ENCODE measurements at regions not wholly inside any gene's neighbourhood (a gene's known extent, or its start where the extent isn't known, plus 50 kb on each side); places are given as distances from the start of the nearest gene placed in this dataset.
"Not testable (repeated sequence)": the region's sequence is repeated elsewhere in the genome, so short reads cannot be mapped to it uniquely, and the experiment has no call there.

- no peak for DNase-seq
Measured at GRCh38 chr6:4280707-4281106, 145.3 kb upstream of the ECI2 start.

- no peak for DNase-seq
Measured at GRCh38 chr6:4280031-4280430, 144.7 kb upstream of the ECI2 start.

GRCh38 chr6:4274382-4275082 is 139.2 kb upstream of the ECI2 start:
- DNase-seq, result no peak

GRCh38 chr6:4272996-4273395 is 137.6 kb upstream of the ECI2 start:
- no peak for DNase-seq

- no peak for DNase-seq
Measured at GRCh38 chr6:4271761-4272470, 136.5 kb upstream of the ECI2 start.

- peak; percentile 56 for DNase-seq
Measured at GRCh38 chr6:4270776-4271175, 135.4 kb upstream of the ECI2 start.

- DNase-seq, result no peak
Measured at GRCh38 chr6:4270001-4270400, 134.6 kb upstream of the ECI2 start.

- DNase-seq, result no peak
Measured at GRCh38 chr6:4268171-4268570, 132.8 kb upstream of the ECI2 start.

GRCh38 chr6:4265740-4266139 is 130.4 kb upstream of the ECI2 start:
- DNase-seq, result no peak

GRCh38 chr6:4264601-4265000 is 129.2 kb upstream of the ECI2 start:
- DNase-seq, result no peak

- DNase-seq, result no peak
Measured at GRCh38 chr6:4264081-4264480, 128.7 kb upstream of the ECI2 start.

GRCh38 chr6:4262526-4262925 is 127.2 kb upstream of the ECI2 start:
- no peak for DNase-seq

- DNase-seq, result no peak
Measured at GRCh38 chr6:4259391-4259790, 124.0 kb upstream of the ECI2 start.

GRCh38 chr6:4258733-4259132 is 123.4 kb upstream of the ECI2 start:
- no peak for DNase-seq

GRCh38 chr6:4256969-4257368 is 121.6 kb upstream of the ECI2 start:
- DNase-seq, result no peak

- DNase-seq, result peak; percentile 82
Measured at GRCh38 chr6:4253604-4254231, 118.3 kb upstream of the ECI2 start.

GRCh38 chr6:4252445-4252844 is 117.1 kb upstream of the ECI2 start:
- DNase-seq, result not testable (repeated sequence)

- DNase-seq, result no peak
Measured at GRCh38 chr6:4250645-4251044, 115.3 kb upstream of the ECI2 start.

- not testable (repeated sequence) for DNase-seq
Measured at GRCh38 chr6:4243832-4244231, 108.5 kb upstream of the ECI2 start.

GRCh38 chr6:4243237-4243636 is 107.9 kb upstream of the ECI2 start:
- no peak for DNase-seq

- DNase-seq, result no peak
Measured at GRCh38 chr6:4242601-4243000, 107.2 kb upstream of the ECI2 start.

- DNase-seq, result no peak
Measured at GRCh38 chr6:4240148-4240547, 104.8 kb upstream of the ECI2 start.

- no peak for DNase-seq
Measured at GRCh38 chr6:4225161-4225872, 89.9 kb upstream of the ECI2 start.

Measured in femur (tissue), 1 donor.